Adrenal gland (tissue), 9 donors: ENCODE measurements at regions not wholly inside any gene's neighbourhood (a gene's known extent, or its start where the extent isn't known, plus 50 kb on each side); places are given as distances from the start of the nearest gene placed in this dataset.
A peak's percentile ranks its signal among the peaks of the same experiment; 100 is the strongest.

ENCODE experiments used
- DNase-seq, 7 donors: peaks; one replicate each; pipeline ENCODE4 v3.0.0-alpha.2; 2019 to 2020
- H3K27ac ChIP-seq, 5 donors: fragments of 200-600 bp; sonication (generic) in 4 of 5; 1 replicate in 3 of 5; 2 replicates in 2 of 5; pipeline versions ENCODE4 v1.5.1 to v1.8.0; 2016 to 2020; ENCODE audit warnings: mild to moderate bottlenecking in 1 of 5
- H3K27me3 ChIP-seq: fragments of 200-600 bp; 2 replicates; pipeline ENCODE4 v1.8.0; 2021
- H3K36me3 ChIP-seq, 2 donors: fragments of 200-600 bp; replicated peaks in 1 of 2; 1 replicate in 1 of 2; 2 replicates in 1 of 2; pipeline versions ENCODE4 v1.5.1 to v1.8.0; 2018 to 2022
- H3K4me1 ChIP-seq, 2 donors: fragments of 200-600 bp; replicated peaks in 1 of 2; 1 replicate in 1 of 2; 2 replicates in 1 of 2; pipeline versions ENCODE4 v1.5.1 to v1.8.0; 2018 to 2021
- H3K4me3 ChIP-seq, 4 donors: fragments of 200-600 bp; sonication (generic) in 3 of 4; one replicate each; pipeline ENCODE4 v1.5.1; 2016 to 2018
- H3K9me3 ChIP-seq, 3 donors: fragments of 200-600 bp; sonication (generic) in 1 of 3; replicated peaks in 1 of 3; 1 replicate in 2 of 3; 2 replicates in 1 of 3; pipeline versions ENCODE4 v1.5.1 to v1.8.0; 2016 to 2021
- POLR2A ChIP-seq, 2 donors: fragments of 450-650 bp; IDR thresholded peaks; one replicate each; pipeline ENCODE4 v1.6.1; 2017; ENCODE audit warnings: antibody characterized with exemption in 2 of 2, mild to moderate bottlenecking in 2 of 2, moderate library complexity in 1 of 2
- WGBS, 4 donors: extraction: QIAGEN DNeasy Blood & Tissue Kit in 2 of 4; methylation state at CpG; one replicate each; pipeline versions ENCODE4 v1.1.5 to v1.1.7; 2013 to 2017; 5-methylcytosine and 5-hydroxymethylcytosine counted together
- intact Hi-C, 2 donors: fragments of 100-400 bp; cut with DNase I; formaldehyde crosslinking; loops; one replicate each; pipeline versions ENCODE4 v1.14.1 to v1.15.0; 2022 to 2023
- TF ChIP-seq, protein P1 (sequence below), 6 experiments: fragments of 450-650 bp in 4 of 6; fragments of 200-600 bp in 2 of 6; sonication (generic) in 1 of 6; IDR thresholded peaks; 1 replicate in 5 of 6; 2 replicates in 1 of 6; pipeline versions ENCODE4 v1.5.1 to v1.8.0; 2016 to 2021; ENCODE audit warnings: antibody characterized with exemption in 6 of 6, mild to moderate bottlenecking in 2 of 6, moderate library complexity in 1 of 6
- donor health status: healthy with polysubstance abuse.
- donor health status: Bipolar disorder and iron deficiency.
- donor health status: DM: yes; HTN: yes; CAD: no.
- donor health status: DM: no; HTN: no; CAD: no.
- donor health status: DM: no; HTN: no; CAD: no.

DNA sequence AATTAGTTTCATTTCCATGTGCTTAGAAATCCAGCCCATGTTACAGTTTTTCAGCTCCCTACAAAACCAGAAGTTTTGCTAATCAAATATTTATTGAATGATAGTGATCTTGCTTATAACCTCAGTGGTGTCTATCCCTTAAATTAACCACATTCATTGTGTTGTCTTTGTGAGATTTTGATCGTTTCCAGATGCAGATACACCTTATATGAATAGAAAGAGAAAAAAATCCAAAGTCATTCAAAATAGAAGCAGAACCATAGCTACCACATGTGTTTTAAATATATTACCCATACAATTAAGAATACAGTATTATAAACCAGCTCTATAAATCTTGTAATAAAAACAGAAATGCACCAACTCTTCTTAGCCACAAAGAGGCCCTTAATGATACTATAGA, 60.6 kb upstream of the RREB1 start:
- no peak for TF ChIP-seq POLR2A (IDR thresholded peaks at IDR 0.05)
- TF ChIP-seq, protein P1, sequence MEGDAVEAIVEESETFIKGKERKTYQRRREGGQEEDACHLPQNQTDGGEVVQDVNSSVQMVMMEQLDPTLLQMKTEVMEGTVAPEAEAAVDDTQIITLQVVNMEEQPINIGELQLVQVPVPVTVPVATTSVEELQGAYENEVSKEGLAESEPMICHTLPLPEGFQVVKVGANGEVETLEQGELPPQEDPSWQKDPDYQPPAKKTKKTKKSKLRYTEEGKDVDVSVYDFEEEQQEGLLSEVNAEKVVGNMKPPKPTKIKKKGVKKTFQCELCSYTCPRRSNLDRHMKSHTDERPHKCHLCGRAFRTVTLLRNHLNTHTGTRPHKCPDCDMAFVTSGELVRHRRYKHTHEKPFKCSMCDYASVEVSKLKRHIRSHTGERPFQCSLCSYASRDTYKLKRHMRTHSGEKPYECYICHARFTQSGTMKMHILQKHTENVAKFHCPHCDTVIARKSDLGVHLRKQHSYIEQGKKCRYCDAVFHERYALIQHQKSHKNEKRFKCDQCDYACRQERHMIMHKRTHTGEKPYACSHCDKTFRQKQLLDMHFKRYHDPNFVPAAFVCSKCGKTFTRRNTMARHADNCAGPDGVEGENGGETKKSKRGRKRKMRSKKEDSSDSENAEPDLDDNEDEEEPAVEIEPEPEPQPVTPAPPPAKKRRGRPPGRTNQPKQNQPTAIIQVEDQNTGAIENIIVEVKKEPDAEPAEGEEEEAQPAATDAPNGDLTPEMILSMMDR (IDR thresholded peaks at IDR 0.05), result no peak
- Histone ChIP-seq H3K36me3 (no peaks in the 10 kb centered on the region), H3K27ac (no peak overlapping the region), H3K9me3 (no peaks in the 10 kb centered on the region), H3K27me3 (no peaks in the 10 kb centered on the region), H3K4me3 (no peak overlapping the region), H3K4me1 (peaks cover 16 to 20% of the 10 kb centered on the region in 2 donors)
- no peak for DNase-seq
- 52 to 76% (median 69%) methylated on average over 1 of the region's 1 CpG for WGBS, 4 donors
- intact Hi-C loops, result no loop called here

DNA sequence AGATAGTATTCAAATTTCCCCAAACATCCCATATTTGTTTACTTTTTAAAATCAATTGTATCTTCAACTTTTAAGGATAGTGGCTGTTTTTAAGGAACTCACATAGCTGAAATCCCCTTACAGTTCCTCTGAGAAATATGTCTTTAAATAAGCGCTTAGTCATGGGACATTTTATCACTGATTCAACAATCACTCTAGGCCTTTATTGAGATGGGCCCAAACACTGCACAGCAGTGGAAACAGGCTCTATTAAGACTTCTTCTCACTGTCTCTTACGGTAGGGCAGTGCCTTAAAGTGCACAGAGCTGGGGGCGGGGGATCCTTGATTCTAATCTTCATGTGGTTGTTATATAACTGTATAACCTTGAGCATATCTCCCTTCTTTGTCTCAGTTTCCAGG, 59.8 kb upstream of the RREB1 start:
- WGBS, 4 donors, result 60 to 71% (median 65%) methylated on average over 3 of the region's 3 CpGs
- H3K9me3 ChIP-seq, result no peaks in the 10 kb centered on the region
- no peaks in the 10 kb centered on the region for H3K27me3 ChIP-seq
- no peaks in the 10 kb centered on the region for H3K36me3 ChIP-seq
- intact Hi-C loops, result no loop called here
- peak in 2 of 7 donors; percentile 20 to 26 for DNase-seq
- H3K4me1 ChIP-seq, result peaks cover 16 to 20% of the 10 kb centered on the region in 2 donors
- TF ChIP-seq POLR2A (IDR thresholded peaks at IDR 0.05), result no peak
- TF ChIP-seq, protein P1 (IDR thresholded peaks at IDR 0.05), result no peak
- no peak overlapping the region for H3K4me3 ChIP-seq
- H3K27ac ChIP-seq, result peak overlapping the region in 2 of 5 donors; percentile 43 to 47

DNA sequence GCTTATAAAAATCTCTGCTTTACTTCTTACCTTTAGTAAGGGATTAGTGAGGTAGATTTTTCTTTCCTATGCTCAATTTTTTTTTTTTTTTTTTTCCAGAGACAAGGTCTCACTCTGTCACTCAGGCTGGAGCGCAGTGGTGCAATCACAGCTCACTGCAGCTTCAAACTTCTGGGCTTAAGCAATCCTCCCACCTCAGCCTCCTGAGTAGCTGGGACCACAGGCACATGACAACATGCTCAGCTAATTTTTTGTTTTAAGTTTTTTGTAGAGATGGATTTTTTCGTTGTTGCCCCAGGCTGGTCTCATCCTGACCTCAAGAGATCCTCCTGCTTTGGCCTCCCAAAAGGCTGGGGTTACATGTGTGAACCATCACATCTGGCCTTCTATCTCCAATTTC, 58.9 kb upstream of the RREB1 start:
- intact Hi-C loops, result no loop called here
- TF ChIP-seq, protein P1 (IDR thresholded peaks at IDR 0.05), result no peak
- TF ChIP-seq POLR2A (IDR thresholded peaks at IDR 0.05), result no peak
- peak in 2 of 7 donors; percentile 21 to 29 for DNase-seq
- H3K4me1 ChIP-seq, result peaks cover 22 to 24% of the 10 kb centered on the region in 2 donors
- no peaks in the 10 kb centered on the region for H3K9me3 ChIP-seq
- no peak overlapping the region for H3K27ac ChIP-seq
- WGBS, 4 donors, result 80 to 94% (median 84%) methylated on average over 2 of the region's 2 CpGs
- no peaks in the 10 kb centered on the region for H3K27me3 ChIP-seq
- no peak overlapping the region for H3K4me3 ChIP-seq
- no peaks in the 10 kb centered on the region for H3K36me3 ChIP-seq

DNA sequence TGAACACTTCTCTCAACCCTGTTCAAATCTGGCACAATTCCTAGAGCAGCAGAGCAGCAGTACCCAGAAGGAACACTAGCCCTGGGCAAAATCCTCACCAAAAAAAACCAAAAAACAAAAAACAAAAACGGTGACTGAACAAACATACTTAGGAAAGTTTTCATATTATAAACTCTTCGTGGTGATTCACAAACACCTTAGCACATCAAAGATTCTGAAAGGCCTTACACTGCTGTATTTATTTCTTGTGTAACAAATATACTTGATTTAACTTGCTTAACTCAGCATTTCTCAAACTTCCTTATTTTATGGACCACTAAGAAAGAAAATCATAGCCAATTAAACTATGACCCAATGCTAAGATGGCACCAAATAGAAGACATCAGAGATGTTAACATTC, 57.8 kb upstream of the RREB1 start:
- DNase-seq, result no peak
- H3K27me3 ChIP-seq, result no peaks in the 10 kb centered on the region

More for the DNA sequence above, 57.8 kb upstream of the RREB1 start:
- Histone ChIP-seq H3K27ac (peak overlapping the region in 1 of 5 donors; percentile 13), H3K9me3 (no peaks in the 10 kb centered on the region), H3K4me3 (no peak overlapping the region), H3K4me1 (peaks cover 22 to 24% of the 10 kb centered on the region in 2 donors), H3K36me3 (no peaks in the 10 kb centered on the region)
- no peak for TF ChIP-seq POLR2A (IDR thresholded peaks at IDR 0.05)
- TF ChIP-seq, protein P1 (IDR thresholded peaks at IDR 0.05), result peak in 2 of 6 experiments; percentile 26 to 35
- 69 to 79% (median 78%) methylated on average over 2 of the region's 2 CpGs for WGBS, 4 donors
- intact Hi-C loops, result loop anchor here in 1 of 2 donors (10.0 kb wide), 1 partner anchor 55 kb away; the partner anchor contains the start of gene RREB1
